Dermis microvascular lymphatic vessel endothelial cell (primary cell): ENCODE measurements at regions not wholly inside any gene's neighbourhood (a gene's known extent, or its start where the extent isn't known, plus 50 kb on each side); places are given as distances from the start of the nearest gene placed in this dataset.

Experiments used
- DNase-seq, 2 donors: peaks; one replicate each; pipeline versions ENCODE4 v3.0.0 to v3.0.0-alpha.2; 2010; ENCODE audit warnings: low read depth in 2 of 2

GRCh38 chr5:68745448-68745847, 348.4 kb upstream of the SLC30A5 start:
- peak in 1 of 2 donors; percentile 2 for DNase-seq

GRCh38 chr5:68746220-68746619, 347.6 kb upstream of the SLC30A5 start:
- DNase-seq, result no peak

DNA sequence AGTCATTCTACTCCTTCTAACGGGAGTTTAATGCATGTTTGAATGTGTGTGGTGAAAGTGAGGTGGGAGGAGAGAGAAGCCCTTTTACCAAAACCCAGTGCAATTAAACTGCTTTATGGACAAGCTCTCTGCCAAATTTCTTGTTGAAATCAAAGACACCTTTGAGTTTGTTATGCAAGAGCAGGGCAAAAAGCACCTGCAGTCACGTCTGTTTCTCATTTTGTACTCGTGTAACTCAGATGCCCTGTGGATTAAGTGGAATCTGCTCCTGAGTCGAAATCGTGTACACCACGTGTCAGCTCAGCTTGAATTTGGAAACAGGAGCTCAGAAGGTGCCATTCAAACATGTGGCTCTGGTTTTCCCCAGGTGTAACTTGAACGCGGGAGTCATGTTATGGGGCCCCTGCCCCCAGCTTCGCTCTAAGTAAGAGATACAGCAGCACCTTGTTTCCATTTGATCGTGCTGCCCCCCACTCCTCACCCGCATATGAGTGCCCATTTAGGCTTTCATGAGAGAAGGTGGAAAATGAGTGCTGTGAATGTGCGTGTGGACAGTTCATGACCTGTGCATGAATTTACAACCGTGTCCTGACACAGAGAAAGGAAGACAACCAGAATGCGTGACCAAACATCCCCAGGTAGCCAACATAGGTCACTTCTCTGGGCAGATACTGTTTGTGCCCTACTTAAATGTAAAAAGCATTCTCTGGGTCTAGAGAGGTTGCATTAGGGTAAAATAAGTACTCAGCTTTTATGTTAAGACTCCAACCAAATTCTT, 347.0 kb upstream of the SLC30A5 start:
- DNase-seq, result no peak

GRCh38 chr5:68747521-68747920, 346.3 kb upstream of the SLC30A5 start:
- DNase-seq, result no peak

DNA sequence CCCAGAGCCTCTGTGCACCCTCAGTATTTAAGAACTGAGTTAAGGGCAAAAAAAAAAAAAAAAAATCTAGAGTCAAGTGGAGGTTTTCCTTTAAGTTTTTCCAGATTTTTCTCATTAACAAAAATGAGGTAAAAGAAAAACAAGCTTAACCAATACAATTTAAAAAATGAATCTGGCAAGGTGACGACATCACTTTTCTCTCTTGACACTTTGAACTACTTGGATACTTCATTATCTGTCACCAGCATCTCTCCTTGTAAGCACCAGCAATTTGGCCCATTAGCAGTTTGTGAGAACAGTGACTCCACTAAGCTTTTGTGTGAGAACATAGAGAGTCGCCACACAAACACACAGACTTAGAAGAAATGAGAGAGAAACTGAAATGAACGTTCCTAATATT, 345.7 kb upstream of the SLC30A5 start:
- DNase-seq, result no peak

- no peak for DNase-seq
These were observed 344.7 kb upstream of the SLC30A5 start for GRCh38 chr5:68749077-68749476.

DNA sequence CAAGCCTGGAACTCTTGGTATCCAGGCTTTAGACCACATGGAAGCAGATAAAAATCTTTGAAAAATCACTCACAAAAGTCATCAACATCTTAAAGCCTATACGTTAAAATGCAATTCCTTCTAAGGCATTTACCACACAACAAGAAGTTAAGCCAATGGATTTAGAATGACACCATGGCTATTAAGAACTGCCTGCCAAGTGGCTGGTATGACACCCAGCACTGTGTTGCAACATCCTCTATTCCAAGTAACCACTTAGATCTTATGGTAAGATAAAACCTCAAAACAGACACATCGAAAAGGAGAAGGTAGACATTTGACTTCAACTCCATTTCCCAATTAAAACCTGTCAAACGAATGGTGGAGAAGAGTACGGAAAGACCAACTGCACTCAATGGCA, 344.2 kb upstream of the SLC30A5 start:
- no peak for DNase-seq

DNA sequence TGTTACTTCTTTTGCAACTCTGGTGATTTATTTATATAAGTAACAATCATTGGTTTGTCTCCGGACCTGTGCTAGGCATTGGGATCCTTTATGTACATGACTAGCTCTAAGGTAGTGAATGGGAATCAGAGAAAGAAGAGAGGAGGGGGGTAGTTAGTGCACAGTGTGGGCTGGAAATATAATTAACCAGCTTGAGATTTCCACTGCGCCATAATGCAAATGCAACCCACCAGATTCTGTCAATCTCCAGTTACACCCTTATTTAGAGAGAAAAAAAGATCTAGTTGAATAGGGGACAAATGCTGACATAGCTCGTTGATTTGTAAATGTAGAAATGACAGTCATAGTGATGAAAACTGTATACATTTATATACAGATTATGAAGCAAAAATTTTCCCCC, 342.2 kb upstream of the SLC30A5 start:
- no peak for DNase-seq

GRCh38 chr5:68754536-68754935, 339.3 kb upstream of the SLC30A5 start:
- DNase-seq, result no peak

DNA sequence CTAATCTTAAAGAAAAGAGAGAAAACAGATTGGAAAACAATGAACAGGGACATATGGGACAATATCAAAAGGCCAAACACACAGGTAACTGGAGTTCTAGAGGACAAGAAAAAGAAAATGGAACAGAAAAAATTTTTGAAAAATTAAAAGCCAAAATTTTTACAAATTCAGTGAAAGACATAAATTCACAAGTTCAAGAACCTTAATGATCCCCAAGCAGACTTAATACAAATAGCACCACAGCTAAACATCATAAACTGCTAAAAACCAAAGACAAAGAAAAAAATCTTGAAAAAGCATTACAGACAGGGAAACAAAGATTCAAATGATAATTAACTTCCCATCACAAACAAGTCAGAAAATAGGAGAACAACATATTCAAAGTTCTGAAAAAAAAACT, 338.5 kb upstream of the SLC30A5 start:
- DNase-seq, result no peak

- no peak for DNase-seq
These were observed 336.8 kb upstream of the SLC30A5 start for GRCh38 chr5:68757006-68757405.

GRCh38 chr5:68757626-68758212, 336.1 kb upstream of the SLC30A5 start:
- no peak for DNase-seq

DNA sequence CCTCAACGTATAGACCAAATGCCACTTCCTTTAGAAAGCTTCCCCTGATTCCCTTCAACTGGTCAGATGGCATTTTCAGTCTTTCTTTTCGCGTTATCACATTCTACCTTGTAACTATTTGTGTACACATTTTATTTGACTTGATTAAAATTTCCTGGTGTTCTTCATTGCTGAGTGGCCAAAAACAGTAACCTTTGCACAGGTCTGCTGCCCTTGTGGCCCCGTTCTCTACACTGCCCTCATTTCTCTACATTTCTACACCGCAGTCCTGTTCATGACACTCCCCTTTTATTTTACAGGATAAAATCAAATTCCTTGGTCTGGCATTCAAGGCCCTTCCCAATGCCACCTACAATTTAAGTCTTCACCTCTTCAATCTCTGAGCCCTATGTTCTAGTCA, 334.2 kb upstream of the SLC30A5 start:
- no peak for DNase-seq

- DNase-seq, result no peak
These were observed 331.6 kb upstream of the SLC30A5 start for GRCh38 chr5:68762201-68762600.

- no peak for DNase-seq
These were observed 326.8 kb upstream of the SLC30A5 start for GRCh38 chr5:68766952-68767464.

DNA sequence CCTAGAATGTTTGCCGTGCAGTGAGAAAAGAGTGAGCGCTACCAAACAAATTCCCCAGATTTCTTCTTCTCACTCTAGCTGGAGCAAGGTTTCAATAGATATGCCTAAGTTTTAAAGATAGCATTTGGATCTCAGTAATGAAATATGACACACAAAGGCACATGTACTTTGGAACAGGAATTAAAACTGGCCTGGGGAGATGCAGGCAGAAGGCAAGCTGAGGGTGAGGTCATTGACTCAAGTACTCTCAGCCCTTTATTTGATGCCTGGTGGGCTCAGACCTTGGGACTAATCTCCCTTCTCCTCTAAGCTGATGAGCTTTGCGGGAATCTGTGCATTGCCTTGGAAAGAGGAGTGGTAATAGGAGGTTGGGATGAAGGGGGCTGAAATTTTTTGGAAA, 323.3 kb upstream of the SLC30A5 start:
- no peak for DNase-seq

DNA sequence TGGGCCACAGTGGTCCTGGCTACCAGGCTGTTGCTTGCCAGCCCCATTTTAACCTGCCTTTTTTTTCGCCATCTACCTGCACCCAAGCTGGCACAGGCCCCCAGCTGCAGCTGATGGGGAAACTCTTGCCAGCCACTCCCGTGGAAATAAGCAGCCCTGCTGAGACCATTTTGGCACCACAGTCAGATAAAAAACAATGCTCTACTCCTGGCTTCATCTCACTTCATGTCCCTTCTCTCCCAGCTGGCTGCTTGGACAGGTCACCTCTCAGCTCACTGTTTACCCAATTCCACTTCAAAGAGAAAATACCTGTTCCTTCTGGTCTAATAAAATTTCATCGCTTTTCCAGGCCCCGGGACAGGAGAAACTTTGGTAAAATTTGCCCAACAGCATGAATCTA, 322.6 kb upstream of the SLC30A5 start:
- DNase-seq, result no peak

GRCh38 chr5:68771732-68772131, 322.1 kb upstream of the SLC30A5 start:
- no peak for DNase-seq

DNA sequence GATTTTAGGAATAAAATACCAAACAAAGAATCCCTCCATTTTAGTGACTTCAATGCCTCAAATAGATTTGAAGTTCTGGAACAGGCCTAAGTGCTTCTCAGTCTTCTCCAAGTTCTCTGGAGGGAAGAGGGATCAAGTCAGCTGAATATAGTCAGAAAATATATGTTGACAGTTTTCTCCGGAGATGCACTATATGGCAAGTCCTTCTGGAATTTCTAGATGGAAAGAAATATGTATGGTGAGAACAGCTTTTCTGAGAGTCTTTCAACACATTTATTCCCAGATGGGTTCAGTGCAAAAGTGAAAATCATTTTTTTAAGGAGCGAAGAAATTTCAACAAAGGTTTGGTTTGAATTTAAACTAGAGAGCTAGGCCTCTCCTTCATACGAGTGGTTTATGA, 317.4 kb upstream of the SLC30A5 start:
- DNase-seq, result no peak

GRCh38 chr5:68777135-68777534, 316.7 kb upstream of the SLC30A5 start:
- DNase-seq, result no peak

- no peak for DNase-seq
These were observed 315.3 kb upstream of the SLC30A5 start for GRCh38 chr5:68778484-68778883.

- DNase-seq, result no peak
These were observed 313.4 kb upstream of the SLC30A5 start for GRCh38 chr5:68780299-68780955.

GRCh38 chr5:68793074-68793473, 300.7 kb upstream of the SLC30A5 start:
- no peak for DNase-seq
